Thymus (tissue), 11 donors: ENCODE measurements at regions not wholly inside any gene's neighbourhood (a gene's known extent, or its start where the extent isn't known, plus 50 kb on each side); places are given as distances from the start of the nearest gene placed in this dataset.

ENCODE experiments used
- DNase-seq, 9 donors: peaks; one replicate each; pipeline ENCODE4 v3.0.0-alpha.2; 2013; ENCODE audit warnings: low spot score in 9 of 9, low read depth in 6 of 9, missing footprints in 1 of 9
- H3K27ac ChIP-seq, 2 donors: one replicate each; pipeline ENCODE4 v1.5.1; 2013; ENCODE audit warnings: control low read depth in 1 of 2, low read depth in 1 of 2, low read length in 1 of 2, mild to moderate bottlenecking in 1 of 2, moderate library complexity in 1 of 2
- H3K27me3 ChIP-seq, 2 donors: one replicate each; pipeline ENCODE4 v1.5.1; 2013; ENCODE audit warnings: low read length in 1 of 2; ENCODE audit not compliant: control insufficient read depth in 2 of 2, insufficient read depth in 1 of 2
- H3K36me3 ChIP-seq, 2 donors: one replicate each; pipeline ENCODE4 v1.5.1; 2013; ENCODE audit warnings: low read length in 1 of 2, mild to moderate bottlenecking in 1 of 2, moderate library complexity in 1 of 2; ENCODE audit not compliant: control insufficient read depth in 2 of 2, insufficient read depth in 2 of 2
- H3K4me1 ChIP-seq, 2 donors: one replicate each; pipeline ENCODE4 v1.5.1; 2013; ENCODE audit warnings: low read length in 2 of 2; ENCODE audit not compliant: control insufficient read depth in 2 of 2, insufficient read depth in 2 of 2
- H3K4me3 ChIP-seq, 2 donors: one replicate each; pipeline ENCODE4 v1.5.1; 2013; ENCODE audit warnings: low read length in 2 of 2, control low read depth in 1 of 2, mild to moderate bottlenecking in 1 of 2
- H3K9me3 ChIP-seq, 2 donors: one replicate each; pipeline ENCODE4 v1.5.1; 2013; ENCODE audit warnings: low read length in 1 of 2, mild to moderate bottlenecking in 1 of 2; ENCODE audit not compliant: control insufficient read depth in 2 of 2, insufficient read depth in 1 of 2
- WGBS: extraction: QIAGEN DNeasy Blood & Tissue Kit; methylation state at CpG from one replicate; pipeline ENCODE4 v1.1.7; 2013; 5-methylcytosine and 5-hydroxymethylcytosine counted together
- donor health status: healthy.

DNA sequence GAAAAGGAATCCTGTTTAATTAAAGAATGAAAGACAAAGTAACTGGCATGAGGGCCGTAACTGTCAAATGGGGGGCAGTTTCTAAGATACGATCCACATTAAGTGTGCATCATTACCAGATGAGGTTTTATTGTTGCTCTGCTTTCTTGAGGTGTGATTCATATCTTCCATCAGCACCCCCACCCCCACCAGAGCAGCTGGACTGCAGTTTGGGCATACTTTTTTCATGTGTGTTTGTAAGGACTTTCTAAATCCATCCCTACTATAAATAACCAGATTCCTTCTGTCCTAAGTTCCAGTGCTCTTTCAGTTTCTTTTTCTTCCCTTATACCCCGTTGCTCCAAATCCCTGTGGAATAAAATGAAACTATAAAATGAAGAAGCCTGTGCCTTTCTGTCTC lies 142.1 kb downstream of the CDCA7 start:
- no peak overlapping the region for H3K27ac ChIP-seq
- H3K27me3 ChIP-seq, result no peaks in the 10 kb centered on the region
- 98% methylated on average over 3 of the region's 3 CpGs for WGBS
- no peaks in the 10 kb centered on the region for H3K4me1 ChIP-seq
- no peaks in the 10 kb centered on the region for H3K36me3 ChIP-seq
- no peak for DNase-seq
- H3K9me3 ChIP-seq, result no peaks in the 10 kb centered on the region
- no peak overlapping the region for H3K4me3 ChIP-seq

DNA sequence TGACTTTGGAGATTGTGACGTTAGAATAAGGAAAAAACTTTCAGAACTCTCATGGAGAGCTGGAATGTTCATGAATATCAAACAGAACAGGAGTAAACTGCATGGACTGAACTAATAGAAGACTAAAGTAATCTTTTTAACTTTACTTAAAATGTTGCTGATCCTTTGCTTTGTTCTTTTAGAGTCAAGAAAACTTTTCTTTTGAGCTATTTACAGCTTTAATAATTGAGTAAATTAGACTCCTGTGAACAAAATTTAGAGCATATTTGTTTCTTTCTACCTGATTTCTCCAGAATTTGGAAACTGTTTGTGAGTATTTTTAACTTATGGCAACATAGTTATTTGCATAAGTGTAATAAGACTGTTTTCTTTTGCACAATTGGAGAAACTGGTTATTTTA lies 146.3 kb downstream of the CDCA7 start:
- no peak overlapping the region for H3K4me3 ChIP-seq
- no peaks in the 10 kb centered on the region for H3K4me1 ChIP-seq
- no peaks in the 10 kb centered on the region for H3K27me3 ChIP-seq
- no peaks in the 10 kb centered on the region for H3K36me3 ChIP-seq
- H3K9me3 ChIP-seq, result no peaks in the 10 kb centered on the region
- H3K27ac ChIP-seq, result no peak overlapping the region
- no peak for DNase-seq
- WGBS, result 95% methylated on average over 1 of the region's 1 CpG

DNA sequence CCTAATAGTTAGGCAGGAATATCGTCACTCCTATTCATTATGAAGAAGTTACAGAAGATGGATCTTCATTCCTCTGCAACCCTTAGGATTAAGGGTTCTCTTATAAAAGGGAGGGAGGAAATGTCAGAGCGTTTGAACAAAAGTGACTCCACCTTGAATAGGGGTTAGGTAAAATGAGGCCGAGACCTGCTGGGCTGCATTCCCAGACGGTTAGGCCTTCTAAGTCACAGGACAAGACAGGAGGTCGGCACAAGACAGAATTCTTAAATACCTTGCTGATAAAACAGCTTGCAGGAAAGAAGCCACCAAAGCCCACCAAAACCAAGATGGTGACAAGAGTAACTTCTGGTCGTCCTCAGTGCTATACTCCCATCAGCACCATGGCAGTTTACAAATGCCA lies 147.6 kb downstream of the CDCA7 start:
- WGBS, result 97% methylated on average over 6 of the region's 6 CpGs
- no peak for DNase-seq
- no peaks in the 10 kb centered on the region for H3K9me3 ChIP-seq
- no peaks in the 10 kb centered on the region for H3K4me1 ChIP-seq
- H3K27ac ChIP-seq, result no peak overlapping the region
- H3K36me3 ChIP-seq, result no peaks in the 10 kb centered on the region
- no peak overlapping the region for H3K4me3 ChIP-seq
- H3K27me3 ChIP-seq, result no peaks in the 10 kb centered on the region

DNA sequence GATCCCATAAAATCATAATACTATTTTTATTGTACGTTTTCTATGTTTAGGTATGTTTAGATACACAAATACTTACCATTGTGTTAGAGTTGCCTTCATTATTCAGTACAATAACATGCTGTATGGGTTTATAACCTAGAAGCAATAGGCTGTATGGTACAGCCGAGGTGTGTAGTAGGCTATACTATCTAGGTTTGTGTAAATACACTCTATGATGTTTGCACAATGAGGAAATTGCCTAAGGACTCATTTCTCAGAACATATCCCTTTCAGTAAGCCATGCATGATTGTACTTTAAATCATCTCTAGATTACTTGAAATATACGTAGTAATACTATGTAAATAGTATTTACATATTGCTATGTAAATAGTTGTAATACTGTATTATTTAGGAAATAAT lies 156.7 kb downstream of the CDCA7 start:
- Histone ChIP-seq H3K27ac (no peak overlapping the region), H3K36me3 (no peaks in the 10 kb centered on the region), H3K27me3 (no peaks in the 10 kb centered on the region), H3K4me3 (no peak overlapping the region), H3K4me1 (no peaks in the 10 kb centered on the region), H3K9me3 (no peaks in the 10 kb centered on the region)
- WGBS, result 92% methylated on average over 3 of the region's 3 CpGs
- DNase-seq, result no peak

DNA sequence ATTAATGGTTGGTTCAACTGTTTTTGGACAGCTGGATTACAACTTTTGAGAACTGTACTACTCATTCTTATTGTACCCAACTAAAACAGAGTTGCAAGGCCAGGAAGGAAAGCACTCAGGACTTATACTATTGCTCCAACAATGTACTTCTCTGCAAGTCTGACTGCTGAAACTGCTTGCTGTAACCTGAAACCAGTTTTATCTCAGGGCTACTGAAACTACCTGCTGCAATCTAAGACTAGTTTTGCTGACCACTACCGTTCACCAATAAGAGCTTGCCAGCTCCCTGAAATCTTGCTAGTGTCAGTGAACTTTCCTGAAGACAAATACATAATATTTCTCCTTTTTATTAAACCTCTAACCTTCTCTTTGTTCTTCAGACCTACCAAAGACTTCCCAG lies 157.3 kb downstream of the CDCA7 start:
- no peak for DNase-seq
- Histone ChIP-seq H3K9me3 (no peaks in the 10 kb centered on the region), H3K4me1 (no peaks in the 10 kb centered on the region), H3K27ac (no peak overlapping the region), H3K27me3 (no peaks in the 10 kb centered on the region), H3K36me3 (no peaks in the 10 kb centered on the region), H3K4me3 (no peak overlapping the region)
- 86% methylated on average over 1 of the region's 1 CpG for WGBS

DNA sequence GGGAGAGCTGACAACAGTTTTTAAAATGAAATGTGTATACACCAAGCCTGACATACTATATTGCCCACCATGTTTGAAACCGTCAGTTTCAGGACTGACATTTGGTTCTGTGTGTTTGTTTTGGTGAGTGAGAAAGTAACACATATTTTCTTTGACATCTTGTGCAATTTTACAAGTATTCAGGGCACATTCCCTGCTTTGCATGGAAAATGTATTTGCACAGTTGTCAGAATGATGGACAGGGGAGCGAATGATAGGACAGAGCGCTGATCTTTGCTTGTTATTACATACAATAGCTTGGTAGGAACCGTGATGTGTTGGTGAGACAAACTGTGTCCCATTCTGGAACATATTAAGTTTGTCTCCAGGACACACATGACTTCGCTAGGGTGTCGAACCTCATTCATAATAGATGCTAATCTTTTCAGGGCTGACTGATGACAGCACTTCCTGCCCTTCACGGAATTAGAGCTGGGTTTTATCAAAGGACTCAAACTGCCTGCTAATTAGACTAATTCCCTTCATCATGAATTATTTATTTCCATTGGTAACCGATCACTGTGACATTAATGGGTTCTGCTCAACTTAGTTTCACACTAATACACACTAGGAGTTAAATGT lies 158.5 kb downstream of the CDCA7 start:
- Histone ChIP-seq H3K4me3 (no peak overlapping the region), H3K27ac (no peak overlapping the region), H3K4me1 (no peaks in the 10 kb centered on the region), H3K36me3 (no peaks in the 10 kb centered on the region), H3K9me3 (no peaks in the 10 kb centered on the region), H3K27me3 (no peaks in the 10 kb centered on the region)
- WGBS, result 88% methylated on average over 8 of the region's 8 CpGs
- no peak for DNase-seq

- H3K9me3 ChIP-seq, result no peaks in the 10 kb centered on the region
- 97% methylated on average over 2 of the region's 2 CpGs for WGBS
Measured at GRCh38 chr2:173520918-173521317, 166.2 kb downstream of the CDCA7 start.

GRCh38 chr2:173521450-173522192 lies 166.9 kb downstream of the CDCA7 start:
- H3K4me1 ChIP-seq, result no peaks in the 10 kb centered on the region
- H3K36me3 ChIP-seq, result no peaks in the 10 kb centered on the region
- no peak for DNase-seq
- no peak overlapping the region for H3K4me3 ChIP-seq
- no peaks in the 10 kb centered on the region for H3K27me3 ChIP-seq
- WGBS, result 95% methylated on average over 4 of the region's 4 CpGs
- H3K9me3 ChIP-seq, result no peaks in the 10 kb centered on the region
- H3K27ac ChIP-seq, result no peak overlapping the region

More at GRCh38 chr2:173520918-173521317, 166.2 kb downstream of the CDCA7 start:
- no peaks in the 10 kb centered on the region for H3K36me3 ChIP-seq
- no peaks in the 10 kb centered on the region for H3K27me3 ChIP-seq
- DNase-seq, result no peak
- H3K4me3 ChIP-seq, result no peak overlapping the region
- H3K4me1 ChIP-seq, result no peaks in the 10 kb centered on the region
- H3K27ac ChIP-seq, result no peak overlapping the region

DNA sequence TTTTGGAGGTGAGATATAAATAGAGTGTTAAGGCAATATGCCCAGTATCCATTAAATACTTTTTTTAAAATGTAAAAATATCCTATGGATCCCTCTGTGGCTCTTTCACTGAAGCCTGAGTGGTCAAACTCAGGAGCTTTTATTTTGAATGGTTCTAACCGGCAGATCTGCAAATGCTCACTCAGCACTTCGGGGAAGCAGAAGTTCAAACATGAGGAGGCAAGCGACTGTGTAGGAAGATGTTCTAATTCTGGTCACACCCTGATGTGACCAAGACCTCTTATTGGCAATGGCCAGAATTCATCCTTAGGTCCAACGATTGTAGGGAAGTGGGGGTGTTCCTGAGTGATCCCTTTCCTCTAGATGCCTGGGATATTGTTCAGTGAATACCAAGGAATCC lies 168.8 kb downstream of the CDCA7 start:
- H3K36me3 ChIP-seq, result no peaks in the 10 kb centered on the region

More for the DNA sequence above, 168.8 kb downstream of the CDCA7 start:
- 26% methylated on average over 4 of the region's 4 CpGs for WGBS
- no peaks in the 10 kb centered on the region for H3K27me3 ChIP-seq
- no peak overlapping the region for H3K4me3 ChIP-seq
- H3K4me1 ChIP-seq, result no peaks in the 10 kb centered on the region
- no peak for DNase-seq
- H3K9me3 ChIP-seq, result no peaks in the 10 kb centered on the region
- no peak overlapping the region for H3K27ac ChIP-seq
